ENCODE measurements at regions not wholly inside any gene's neighbourhood (a gene's known extent, or its start where the extent isn't known, plus 50 kb on each side); places are given as distances from the start of the nearest gene placed in this dataset.
"Not testable (repeated sequence)": the region's sequence is repeated elsewhere in the genome, so short reads cannot be mapped to it uniquely, and the experiment has no call there.

GRCh38 chr22:46026899-46027210 is 49.9 kb upstream of the WNT7B start:
- DNase-seq (ENCODE audit: low read depth): no peak

GRCh38 chr22:46027211-46028105 is 50.5 kb upstream of the WNT7B start:
- DNase-seq (ENCODE audit: low read depth): no peak

DNA sequence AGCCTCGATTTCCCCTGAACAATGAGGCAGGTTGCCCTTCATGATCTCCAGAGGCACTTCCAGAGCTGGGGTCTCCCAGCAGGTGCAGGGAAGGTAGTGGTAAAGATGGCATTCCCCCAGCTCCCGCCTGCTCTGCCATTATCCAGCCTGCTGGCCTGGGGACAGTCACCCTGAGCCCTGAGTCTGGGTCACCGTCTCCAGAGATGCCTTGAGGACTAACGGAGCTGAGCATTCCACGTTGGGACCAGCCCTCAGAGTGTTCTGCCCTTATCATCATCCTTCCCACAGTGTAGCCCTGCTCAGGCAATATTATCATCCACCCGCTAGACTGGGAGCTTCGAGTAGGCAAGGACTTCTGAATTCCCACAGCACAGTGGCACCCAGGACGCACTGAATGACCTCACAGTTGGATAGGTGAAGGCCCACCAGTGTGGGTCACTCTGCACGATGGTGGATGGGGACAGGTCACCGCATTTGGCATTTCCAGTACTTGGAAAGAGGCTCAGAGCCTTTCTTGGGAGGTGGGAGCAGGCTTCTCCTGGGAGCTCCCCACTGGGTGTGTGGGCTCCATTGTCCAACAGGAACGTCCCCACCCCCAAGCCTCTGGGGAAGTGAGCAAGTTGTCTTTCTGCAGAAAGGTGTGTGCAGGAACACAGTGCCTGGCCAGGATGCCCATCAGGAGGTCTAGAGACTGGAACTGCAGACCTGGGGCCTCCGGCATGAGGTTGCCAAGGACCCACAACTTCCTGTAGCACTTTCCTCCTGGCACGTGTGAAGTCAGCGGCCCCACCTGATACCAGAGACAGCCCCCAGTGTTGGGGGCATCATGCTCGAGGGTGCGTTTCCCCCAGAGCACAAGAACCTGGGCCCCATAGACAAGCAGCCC is 51.4 kb upstream of the WNT7B start:
- DNase-seq (ENCODE audit: low read depth): no peak

GRCh38 chr22:46029036-46029435 is 52.1 kb upstream of the WNT7B start:
- no peak for DNase-seq (ENCODE audit: low read depth)

GRCh38 chr22:46029574-46030200 is 52.7 kb upstream of the WNT7B start:
- no peak for DNase-seq (ENCODE audit: low read depth)

DNA sequence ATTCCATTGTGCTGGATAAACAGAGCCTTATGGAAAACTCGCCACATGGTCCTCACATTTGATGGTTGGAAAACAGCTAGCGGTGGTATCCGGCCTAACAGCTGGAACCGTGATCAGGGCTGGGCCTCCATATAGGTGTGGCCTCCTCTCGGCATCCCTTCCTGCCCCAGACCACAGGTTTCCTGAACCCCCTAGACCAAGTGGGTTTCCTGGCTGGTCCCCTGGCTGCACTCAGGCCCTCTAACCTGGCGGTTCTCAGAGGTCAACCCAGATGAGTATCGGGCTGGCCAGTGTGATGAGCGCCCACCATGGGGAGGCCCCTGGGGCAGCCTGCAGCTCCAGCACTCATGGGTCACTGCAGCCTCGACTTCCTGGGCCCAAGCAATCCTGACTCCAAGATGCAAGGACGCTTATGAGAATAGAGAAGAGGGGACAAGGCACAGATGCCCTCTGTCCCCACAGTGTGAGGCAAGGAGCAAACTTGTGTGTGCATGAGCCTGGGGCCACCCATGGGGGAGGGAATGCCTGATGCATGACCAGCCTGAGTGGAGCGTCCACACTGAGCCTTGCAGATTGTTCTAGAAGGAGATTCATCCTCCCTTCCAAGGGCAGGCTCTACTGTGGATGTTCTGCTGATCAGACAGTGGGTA is 53.4 kb upstream of the WNT7B start:
- DNase-seq (ENCODE audit: low read depth): no peak

DNA sequence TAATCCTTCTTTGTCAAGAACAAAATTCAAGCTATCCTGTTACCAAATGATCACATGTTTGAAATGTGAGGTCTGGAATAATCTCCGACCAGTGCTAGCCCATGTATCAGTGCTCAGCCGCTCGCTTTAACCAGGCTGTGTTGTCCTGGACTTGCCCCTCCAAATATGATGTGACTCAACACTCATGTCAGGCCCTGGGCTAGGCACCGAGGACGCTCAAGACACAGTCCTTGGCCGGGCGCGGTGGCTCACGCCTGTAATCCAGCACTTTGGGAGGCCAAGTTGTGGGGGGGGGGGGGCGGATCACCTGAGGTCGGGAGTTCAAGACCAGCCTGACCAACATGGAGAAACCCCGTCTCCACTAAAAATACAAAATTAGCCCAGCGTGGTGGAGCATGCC is 54.1 kb upstream of the WNT7B start:
- no peak for DNase-seq (ENCODE audit: low read depth)

GRCh38 chr22:46031557-46031956 is 54.6 kb upstream of the WNT7B start:
- DNase-seq (ENCODE audit: low read depth): no peak

- no peak for DNase-seq (ENCODE audit: low read depth)
Measured at GRCh38 chr22:46031965-46032851, 55.2 kb upstream of the WNT7B start.

DNA sequence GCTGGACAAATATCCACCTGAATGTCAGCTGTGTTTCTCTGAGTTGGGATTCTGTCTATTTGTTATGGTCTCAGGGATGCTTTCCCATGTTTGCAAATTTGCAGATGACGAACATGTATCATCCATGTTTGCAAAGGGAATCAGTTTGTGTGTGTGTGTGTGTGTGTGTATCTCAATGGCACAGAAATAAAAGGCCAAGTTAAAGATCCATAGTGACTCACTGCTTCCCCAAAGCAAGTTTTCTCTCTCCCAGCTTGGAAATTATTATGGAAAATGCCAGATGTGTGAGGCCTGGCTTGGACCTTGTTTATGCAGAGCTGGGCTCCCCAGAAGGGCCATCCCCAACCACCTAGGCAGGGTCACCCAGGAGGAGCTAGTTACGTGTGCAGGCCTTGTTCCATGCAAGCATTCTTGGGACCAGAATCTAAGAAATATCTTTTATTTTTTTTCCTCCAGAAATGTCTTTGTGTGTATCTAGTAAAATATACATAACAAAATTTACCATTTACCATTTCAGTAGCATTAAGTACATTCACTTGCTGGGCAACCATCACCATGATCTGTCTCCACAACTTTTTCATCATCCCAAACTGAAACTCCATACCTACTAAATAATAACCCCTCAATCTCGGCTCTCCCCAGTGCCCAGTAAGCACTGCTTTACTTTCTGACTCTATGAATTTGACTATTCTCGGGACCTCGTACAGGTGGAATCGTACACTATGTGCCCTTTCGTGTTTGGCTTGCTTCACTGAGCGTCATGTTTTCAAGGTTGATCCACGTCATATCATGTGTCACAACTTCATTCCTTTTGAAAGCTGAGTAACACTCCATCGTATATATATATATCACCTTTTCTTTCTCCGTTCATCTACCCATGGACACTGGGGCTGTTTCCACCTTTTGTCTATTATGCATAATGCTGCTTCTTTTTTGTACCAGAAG is 56.6 kb upstream of the WNT7B start:
- no peak for DNase-seq (ENCODE audit: low read depth)

DNA sequence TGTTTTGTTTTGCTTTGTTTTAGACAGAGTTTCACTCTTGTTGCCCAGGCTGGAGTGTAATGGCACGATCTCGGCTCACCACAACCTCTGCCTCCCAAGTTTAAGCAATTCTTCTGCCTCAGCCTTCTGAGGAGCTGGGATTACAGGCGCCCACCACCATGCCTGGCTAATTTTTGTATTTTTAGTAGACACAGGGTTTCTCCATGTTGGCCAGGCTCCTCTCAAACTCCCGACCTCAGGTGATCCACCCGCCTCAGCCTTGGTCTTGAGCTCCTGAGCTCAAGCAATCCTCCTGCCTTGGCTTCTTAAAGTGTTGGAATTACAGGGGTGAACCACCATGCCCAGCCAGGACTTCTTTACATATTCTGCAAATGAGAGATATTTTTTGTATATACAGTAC is 57.5 kb upstream of the WNT7B start:
- not testable (repeated sequence) for DNase-seq (ENCODE audit: low read depth)

DNA sequence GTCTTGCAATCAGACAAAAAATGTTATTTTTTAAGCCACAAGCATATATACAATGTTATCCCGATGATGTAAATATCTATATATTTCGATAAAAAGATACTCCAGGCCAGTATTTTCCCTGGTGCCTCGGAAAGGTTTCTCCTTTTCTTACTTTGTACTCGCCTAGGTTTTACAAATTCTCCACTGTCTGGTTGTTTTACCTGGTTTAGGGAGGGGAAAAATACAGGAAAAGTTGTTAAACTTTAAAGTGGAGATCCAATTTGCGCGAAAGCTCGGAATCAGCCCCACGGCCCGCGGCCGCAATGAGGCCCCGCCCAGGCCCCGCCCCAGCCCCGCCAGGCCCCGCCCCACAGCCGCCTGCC is 58.4 kb upstream of the WNT7B start:
- DNase-seq (ENCODE audit: low read depth): no peak

- peak; percentile 100 for DNase-seq (ENCODE audit: low read depth)
Measured at GRCh38 chr22:46035742-46036557, 59.0 kb upstream of the WNT7B start.

DNA sequence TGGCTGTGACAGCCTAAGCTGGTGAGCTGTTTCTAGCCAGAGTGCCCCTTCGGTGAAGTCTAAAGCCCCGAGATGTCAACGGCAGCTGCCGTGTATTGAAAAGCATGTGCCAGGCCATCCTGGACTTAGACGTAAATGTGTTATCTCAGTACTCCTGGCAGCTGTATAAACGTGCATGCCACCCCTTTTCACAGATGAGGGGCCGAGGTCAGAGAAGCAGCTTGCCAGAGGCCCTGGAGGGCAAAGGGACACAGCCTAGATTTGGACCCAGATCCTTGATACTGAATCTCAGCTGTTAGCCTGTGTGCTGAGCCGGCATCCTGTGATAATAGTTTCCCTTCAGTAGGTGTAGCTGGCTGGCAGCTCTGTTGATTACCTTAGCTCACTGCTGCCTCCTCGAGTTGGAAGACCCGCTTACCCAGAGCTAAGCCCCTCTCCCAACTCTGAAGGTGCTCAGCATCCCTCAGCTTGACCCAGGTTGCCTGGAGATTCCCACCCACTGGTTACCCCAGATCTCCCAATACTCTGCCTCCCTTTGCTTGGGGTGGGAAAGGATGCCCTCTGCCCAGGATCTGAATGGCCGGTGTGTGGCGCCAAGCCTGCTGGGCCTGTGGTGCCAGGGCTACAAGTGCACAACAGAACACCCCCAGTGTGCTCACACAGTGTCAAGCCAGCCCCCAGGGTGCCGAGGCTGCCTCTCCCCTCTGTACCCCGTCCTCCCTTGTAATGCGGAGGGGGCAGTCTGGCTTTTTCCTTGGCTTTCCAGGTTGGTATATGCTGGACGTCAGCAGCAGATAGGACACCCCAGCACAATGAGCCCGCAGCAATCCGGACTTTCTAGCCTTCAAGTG is 59.8 kb upstream of the WNT7B start:
- no peak for DNase-seq (ENCODE audit: low read depth)

DNA sequence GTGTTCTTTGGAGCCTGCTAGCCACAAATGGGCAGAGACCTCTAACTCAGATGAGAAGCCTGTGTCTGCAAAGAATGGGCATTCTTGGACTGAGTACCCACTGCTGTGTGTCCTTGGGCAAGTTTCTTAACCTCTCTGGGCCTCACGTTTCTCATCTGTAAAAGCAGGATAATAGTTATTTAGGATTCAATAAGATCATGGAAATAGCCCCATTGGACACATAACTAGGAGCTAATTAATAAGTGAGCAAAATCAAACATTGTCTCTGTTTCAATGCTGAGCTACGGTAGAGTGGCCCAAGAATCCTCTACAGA is 61.2 kb upstream of the WNT7B start:
- DNase-seq (ENCODE audit: low read depth): no peak

DNA sequence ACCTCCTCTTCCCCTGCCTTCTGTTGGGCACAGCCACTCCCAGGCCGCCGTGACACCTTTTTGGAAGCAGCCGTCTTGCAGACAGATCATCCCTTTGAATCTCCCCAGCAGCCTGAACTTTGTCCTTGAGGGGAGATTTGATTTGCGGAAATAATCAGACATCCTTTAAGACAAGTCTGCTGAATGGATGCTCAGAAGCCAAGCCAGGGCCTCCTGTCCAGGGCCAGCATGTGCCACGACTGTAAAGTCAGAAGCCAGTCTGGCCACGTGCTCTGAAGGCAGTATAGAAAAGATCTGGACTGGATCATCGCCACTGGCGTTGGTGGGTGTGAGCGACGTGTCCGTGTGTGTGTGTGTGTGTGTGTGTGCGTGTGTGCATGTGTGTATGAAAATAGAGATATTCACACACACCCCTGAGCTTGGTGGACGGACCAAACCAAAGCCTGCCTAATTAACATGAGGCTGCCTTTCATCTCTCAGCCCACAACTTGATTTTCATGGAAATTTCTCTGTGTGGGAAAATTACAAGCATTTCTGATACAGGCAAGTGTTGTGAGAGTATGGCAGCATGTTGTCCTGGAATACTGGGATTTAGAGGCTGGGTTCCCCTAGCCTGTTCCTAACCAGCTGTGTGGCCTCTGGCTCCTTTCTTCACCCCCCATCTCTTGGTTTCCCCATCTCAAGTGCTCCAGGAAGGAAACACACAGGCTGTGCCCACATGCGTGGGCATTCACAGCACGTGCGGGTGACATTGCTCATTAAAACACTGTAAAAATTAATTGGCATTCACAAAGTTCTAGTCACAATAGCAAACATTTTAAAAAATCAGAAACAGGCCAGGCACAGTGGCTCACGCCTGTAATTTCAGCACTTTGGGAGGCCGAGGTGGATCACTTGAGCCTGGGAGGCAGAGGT is 61.8 kb upstream of the WNT7B start:
- DNase-seq (ENCODE audit: low read depth): no peak

GRCh38 chr22:46039535-46039934 is 62.6 kb upstream of the WNT7B start:
- no peak for DNase-seq (ENCODE audit: low read depth)
